Pancreas (tissue), 10 donors: ENCODE measurements at regions not wholly inside any gene's neighbourhood (a gene's known extent, or its start where the extent isn't known, plus 50 kb on each side); places are given as distances from the start of the nearest gene placed in this dataset.

ENCODE experiments used
- ATAC-seq, 4 donors: fragments of 200-7000 bp; cut with Tn5 transposase; one replicate each; pipeline versions ENCODE4 v1.8.0 to v1.9.1; 2020; ENCODE audit warnings: mild to moderate bottlenecking in 4 of 4, moderate library complexity in 4 of 4
- DNase-seq, 6 donors: peaks; one replicate each; pipeline ENCODE4 v3.0.0-alpha.2; 2020
- FAIRE-seq: peaks from 2 replicates; lab custom pipeline; 2012; peaks lifted over from hg19 to GRCh38; lab: Jason Lieb, UNC
- H3K27ac ChIP-seq, 4 donors: fragments of 200-600 bp; sonication (generic); 1 replicate in 3 of 4; 2 replicates in 1 of 4; pipeline versions ENCODE4 v1.5.0 to v1.8.0; 2020
- H3K27me3 ChIP-seq, 4 donors: fragments of 200-600 bp; one replicate each; pipeline ENCODE4 v1.8.0; 2021
- H3K36me3 ChIP-seq, 3 donors: fragments of 200-600 bp; sonication (generic) in 1 of 3; one replicate each; pipeline versions ENCODE4 v1.5.0 to v1.8.0; 2020 to 2021
- H3K4me1 ChIP-seq, 3 donors: fragments of 200-600 bp; one replicate each; pipeline ENCODE4 v1.8.0; 2021
- H3K4me3 ChIP-seq, 4 donors: fragments of 200-600 bp; sonication (generic) in 2 of 4; one replicate each; pipeline versions ENCODE4 v1.5.0 to v1.8.0; 2020 to 2021
- H3K9me3 ChIP-seq, 4 donors: fragments of 200-600 bp; one replicate each; pipeline ENCODE4 v1.8.0; 2021
- CTCF ChIP-seq, 4 donors: fragments of 200-600 bp; sonication (generic) in 3 of 4; IDR thresholded peaks; one replicate each; pipeline versions ENCODE4 v1.5.0 to v1.8.0; 2021; ENCODE audit warnings: antibody characterized with exemption in 4 of 4
- WGBS, 2 donors: extraction: QIAGEN DNeasy Blood & Tissue Kit; methylation state at CpG; one replicate each; pipeline ENCODE4 v1.1.7; 2013; 5-methylcytosine and 5-hydroxymethylcytosine counted together
- intact Hi-C, 3 donors: fragments of 100-400 bp; cut with DNase I; formaldehyde crosslinking; loops; one replicate each; pipeline versions ENCODE4 v1.11.1 to v1.14.2; 2022
- donor health status: healthy with polysubstance abuse.
- donor health status: DM: no; HTN: no; CAD: no; lungs with moderate emphysema.
- donor health status: DM: no; HTN: no; CAD: no.
- donor health status: control.
- donor health status: control.
- donor health status: Bipolar disorder and iron deficiency.
- donor health status: DM: yes; HTN: yes; CAD: no.
- donor health status: DM: no; HTN: no; CAD: no.
- donor health status: DM: no; HTN: no; CAD: no.
- donor health status: DM: yes; HTN: yes; CAD: no.

GRCh38 chr17:71387456-71387855 lies 733.4 kb upstream of the SOX9 start:
- Histone ChIP-seq H3K4me1 (no peaks in the 10 kb centered on the region), H3K27ac (no peak overlapping the region), H3K27me3 (no peaks in the 10 kb centered on the region), H3K9me3 (no peaks in the 10 kb centered on the region), H3K36me3 (no peaks in the 10 kb centered on the region), H3K4me3 (no peak overlapping the region)
- DNase-seq (no peak), FAIRE-seq (no peak), ATAC-seq (no peak)
- intact Hi-C loops = no loop called here
- no peak for TF ChIP-seq CTCF (IDR thresholded peaks at IDR 0.05)

- no peak for TF ChIP-seq CTCF (IDR thresholded peaks at IDR 0.05)
- no peaks in the 10 kb centered on the region for H3K9me3 ChIP-seq
- H3K4me3 ChIP-seq = no peak overlapping the region
- ATAC-seq (no peak), FAIRE-seq (no peak), DNase-seq (no peak)
- H3K27ac ChIP-seq = no peak overlapping the region
- no peaks in the 10 kb centered on the region for H3K36me3 ChIP-seq
- H3K4me1 ChIP-seq = no peaks in the 10 kb centered on the region
- WGBS, 2 donors = 61 to 70% methylated on average over 4 of the region's 4 CpGs
- H3K27me3 ChIP-seq = no peaks in the 10 kb centered on the region
- intact Hi-C loops = no loop called here
Observed at GRCh38 chr17:71392715-71393567, 727.9 kb upstream of the SOX9 start.

GRCh38 chr17:71395901-71396300 lies 724.9 kb upstream of the SOX9 start:
- FAIRE-seq (no peak), ATAC-seq (no peak)
- H3K27me3 ChIP-seq = no peaks in the 10 kb centered on the region

GRCh38 chr17:71396711-71397110 lies 724.1 kb upstream of the SOX9 start:
- FAIRE-seq (no peak), DNase-seq (no peak), ATAC-seq (no peak)
- TF ChIP-seq CTCF (IDR thresholded peaks at IDR 0.05) = no peak
- H3K4me1 ChIP-seq = no peaks in the 10 kb centered on the region
- H3K9me3 ChIP-seq = no peaks in the 10 kb centered on the region
- H3K4me3 ChIP-seq = no peak overlapping the region
- H3K27me3 ChIP-seq = no peaks in the 10 kb centered on the region
- H3K36me3 ChIP-seq = no peaks in the 10 kb centered on the region
- 50 to 62% methylated on average over 3 of the region's 3 CpGs for WGBS, 2 donors
- intact Hi-C loops = no loop called here
- no peak overlapping the region for H3K27ac ChIP-seq

More at GRCh38 chr17:71395901-71396300, 724.9 kb upstream of the SOX9 start:
- intact Hi-C loops = no loop called here
- WGBS, 2 donors = 60 to 75% methylated on average over 2 of the region's 2 CpGs
- no peaks in the 10 kb centered on the region for H3K4me1 ChIP-seq
- no peak for DNase-seq
- no peak for TF ChIP-seq CTCF (IDR thresholded peaks at IDR 0.05)
- H3K27ac ChIP-seq = no peak overlapping the region
- H3K4me3 ChIP-seq = no peak overlapping the region
- H3K36me3 ChIP-seq = no peaks in the 10 kb centered on the region
- H3K9me3 ChIP-seq = no peaks in the 10 kb centered on the region

- H3K27me3 ChIP-seq = no peaks in the 10 kb centered on the region
- FAIRE-seq (no peak), DNase-seq (no peak), ATAC-seq (no peak)
- H3K36me3 ChIP-seq = no peaks in the 10 kb centered on the region
- H3K9me3 ChIP-seq = no peaks in the 10 kb centered on the region
- no peak for TF ChIP-seq CTCF (IDR thresholded peaks at IDR 0.05)
- H3K4me3 ChIP-seq = no peak overlapping the region
- H3K4me1 ChIP-seq = no peaks in the 10 kb centered on the region
- no peak overlapping the region for H3K27ac ChIP-seq
- WGBS, 2 donors = 63 to 73% methylated on average over 2 of the region's 2 CpGs
- intact Hi-C loops = no loop called here
Observed at GRCh38 chr17:71398025-71398424, 722.8 kb upstream of the SOX9 start.
